ACC112 (cell line): ENCODE measurements at regions not wholly inside any gene's neighbourhood (a gene's known extent, or its start where the extent isn't known, plus 50 kb on each side); places are given as distances from the start of the nearest gene placed in this dataset.

Experiments used
- H2AFZ ChIP-seq: fragments of 200-600 bp; sonication (generic); one replicate; pipeline ENCODE4 v1.6.0; 2017; ENCODE audit warnings: antibody characterized with exemption, low read length; ENCODE audit not compliant: unreplicated experiment
- H3K27ac ChIP-seq: fragments of 200-600 bp; sonication (generic); 2 replicates; pipeline ENCODE4 v1.5.1; 2014; ENCODE audit warnings: low read depth, mild to moderate bottlenecking, antibody characterized with exemption, low read length, moderate library complexity
- H3K27me3 ChIP-seq: fragments of 200-600 bp; sonication (generic); 2 replicates; pipeline ENCODE4 v1.6.1; 2014; ENCODE audit warnings: mild to moderate bottlenecking, antibody characterized with exemption, low read length, moderate library complexity, mixed read lengths; ENCODE audit not compliant: insufficient read depth
- H3K36me3 ChIP-seq: fragments of 200-600 bp; sonication (generic); 2 replicates; pipeline ENCODE4 v1.6.1; 2016; ENCODE audit warnings: mild to moderate bottlenecking, antibody characterized with exemption, low read length, moderate library complexity, mixed read lengths; ENCODE audit not compliant: insufficient read depth
- H3K4me1 ChIP-seq: fragments of 200-600 bp; sonication (generic); one replicate; pipeline ENCODE4 v1.6.1; 2016; ENCODE audit warnings: low read length, mixed read lengths; ENCODE audit not compliant: insufficient read depth, unreplicated experiment, control insufficient read depth
- H3K4me3 ChIP-seq: fragments of 200-600 bp; sonication (generic); 2 replicates; pipeline ENCODE4 v1.5.1; 2014; ENCODE audit warnings: mild to moderate bottlenecking, low read depth, low read length
- H3K79me2 ChIP-seq: fragments of 200-600 bp; sonication (generic); one replicate; pipeline ENCODE4 v1.6.0; 2016; ENCODE audit warnings: low read length; ENCODE audit not compliant: control insufficient read depth, unreplicated experiment, insufficient read depth

- no peak overlapping the region for H3K27ac ChIP-seq
Observed at GRCh38 chr9:118457171-118458000, 753.2 kb downstream of the TLR4 start.

DNA sequence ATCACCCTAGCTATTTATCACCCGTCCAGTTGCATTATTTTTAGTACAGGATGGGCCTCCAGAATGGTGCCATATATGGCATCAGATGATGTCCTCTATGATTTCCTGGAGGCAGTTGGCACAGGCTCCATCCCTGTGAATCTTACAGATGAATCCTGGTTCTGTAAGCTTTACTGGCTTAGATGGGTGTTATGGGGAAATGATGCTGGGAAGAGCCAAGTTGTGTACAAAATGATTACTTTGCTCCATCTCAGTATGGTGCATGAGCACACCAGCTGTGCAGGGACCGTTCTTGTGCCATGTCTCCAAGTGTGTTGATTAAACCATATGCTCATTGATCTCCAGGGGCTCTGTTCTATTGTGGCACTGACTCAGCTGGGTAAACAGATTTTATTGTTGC, 755.7 kb downstream of the TLR4 start:
- Histone ChIP-seq H3K79me2 (no peaks in the 10 kb centered on the region), H3K27ac (no peak overlapping the region), H3K27me3 (0 out of 2 replicates have a peak, but pooled peaks cover 3% of the 10 kb centered on the region), H2AFZ (no peak overlapping the region), H3K36me3 (no peaks in the 10 kb centered on the region), H3K4me1 (no peaks in the 10 kb centered on the region), H3K4me3 (no peak overlapping the region)

More at GRCh38 chr9:118457171-118458000, 753.2 kb downstream of the TLR4 start:
- Histone ChIP-seq H3K79me2 (no peaks in the 10 kb centered on the region), H3K4me1 (no peaks in the 10 kb centered on the region), H2AFZ (no peak overlapping the region), H3K27me3 (no peaks in the 10 kb centered on the region), H3K36me3 (no peaks in the 10 kb centered on the region), H3K4me3 (no peak overlapping the region)

DNA sequence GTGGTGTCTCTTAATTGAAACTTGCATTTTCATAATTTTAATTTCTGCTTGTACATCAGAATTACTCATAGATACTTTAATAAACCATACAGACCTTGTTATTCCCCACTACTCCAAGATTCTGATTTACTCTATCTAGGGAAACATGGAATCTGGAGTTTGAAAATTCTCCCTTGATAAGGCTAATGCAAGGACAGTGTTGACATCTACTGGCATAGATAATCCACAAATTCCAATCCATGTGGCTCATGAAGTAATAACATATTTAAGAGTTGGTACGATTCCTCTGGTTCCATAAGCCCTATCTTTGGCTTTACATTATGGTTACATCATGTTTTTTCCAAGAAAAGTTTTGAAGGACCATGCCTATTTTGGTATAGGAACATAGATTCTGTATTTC, 759.2 kb downstream of the TLR4 start:
- Histone ChIP-seq H3K27me3 (0 out of 2 replicates have a peak, but pooled peaks cover 3% of the 10 kb centered on the region), H3K27ac (no peak overlapping the region), H3K36me3 (no peaks in the 10 kb centered on the region), H3K4me3 (no peak overlapping the region), H3K4me1 (no peaks in the 10 kb centered on the region), H2AFZ (no peak overlapping the region), H3K79me2 (no peaks in the 10 kb centered on the region)

GRCh38 chr9:118473521-118473920, 769.3 kb downstream of the TLR4 start:
- no peaks in the 10 kb centered on the region for H3K36me3 ChIP-seq
- no peak overlapping the region for H3K4me3 ChIP-seq
- no peaks in the 10 kb centered on the region for H3K4me1 ChIP-seq
- H3K27me3 ChIP-seq, result no peaks in the 10 kb centered on the region
- no peak overlapping the region for H2AFZ ChIP-seq
- no peak overlapping the region for H3K27ac ChIP-seq
- H3K79me2 ChIP-seq, result no peaks in the 10 kb centered on the region

DNA sequence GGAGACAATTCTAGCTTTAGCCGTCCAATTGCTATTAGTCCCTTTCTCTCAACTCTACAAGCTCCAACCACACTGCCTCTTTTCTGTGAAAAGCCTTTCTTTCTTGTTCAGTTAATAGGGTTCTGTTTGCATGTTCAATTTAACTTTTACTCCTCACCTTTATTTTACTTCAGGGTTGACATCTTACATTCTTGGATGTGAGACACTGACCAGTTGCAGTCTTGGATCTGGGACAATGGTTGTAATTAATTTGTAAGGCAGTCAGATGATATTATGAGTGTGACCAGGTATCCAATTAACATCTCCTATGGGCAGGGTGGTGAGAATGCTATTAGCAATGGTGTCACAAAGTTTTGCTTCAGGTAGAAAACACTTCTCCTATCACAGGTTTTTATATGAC, 774.5 kb downstream of the TLR4 start:
- H3K27ac ChIP-seq, result no peak overlapping the region
- H3K4me3 ChIP-seq, result no peak overlapping the region
- no peaks in the 10 kb centered on the region for H3K27me3 ChIP-seq
- H3K79me2 ChIP-seq, result no peaks in the 10 kb centered on the region
- no peaks in the 10 kb centered on the region for H3K4me1 ChIP-seq
- no peaks in the 10 kb centered on the region for H3K36me3 ChIP-seq
- H2AFZ ChIP-seq, result no peak overlapping the region

- Histone ChIP-seq H3K4me3 (no peak overlapping the region), H3K27me3 (no peaks in the 10 kb centered on the region), H3K36me3 (no peaks in the 10 kb centered on the region), H3K4me1 (no peaks in the 10 kb centered on the region), H2AFZ (no peak overlapping the region), H3K79me2 (no peaks in the 10 kb centered on the region), H3K27ac (no peak overlapping the region)
Observed at GRCh38 chr9:118482306-118482705, 778.1 kb downstream of the TLR4 start.

- no peaks in the 10 kb centered on the region for H3K79me2 ChIP-seq
- no peak overlapping the region for H2AFZ ChIP-seq
- H3K27me3 ChIP-seq, result no peaks in the 10 kb centered on the region
- H3K4me1 ChIP-seq, result no peaks in the 10 kb centered on the region
- no peak overlapping the region for H3K27ac ChIP-seq
- H3K4me3 ChIP-seq, result no peak overlapping the region
- H3K36me3 ChIP-seq, result no peaks in the 10 kb centered on the region
Observed at GRCh38 chr9:118483677-118484076, 779.5 kb downstream of the TLR4 start.

GRCh38 chr9:118503236-118503635, 799.0 kb downstream of the TLR4 start:
- H3K79me2 ChIP-seq, result no peaks in the 10 kb centered on the region
- H3K27ac ChIP-seq, result no peak overlapping the region

GRCh38 chr9:118510711-118511110, 806.5 kb downstream of the TLR4 start:
- no peaks in the 10 kb centered on the region; the same call in 1 of the 2 replicates for H3K27me3 ChIP-seq
- H3K4me1 ChIP-seq, result no peaks in the 10 kb centered on the region
- H3K4me3 ChIP-seq, result no peak overlapping the region
- no peak overlapping the region for H3K27ac ChIP-seq
- H2AFZ ChIP-seq, result no peak overlapping the region
- H3K79me2 ChIP-seq, result no peaks in the 10 kb centered on the region
- H3K36me3 ChIP-seq, result no peaks in the 10 kb centered on the region

More at GRCh38 chr9:118503236-118503635, 799.0 kb downstream of the TLR4 start:
- Histone ChIP-seq H2AFZ (no peak overlapping the region), H3K27me3 (no peaks in the 10 kb centered on the region), H3K4me3 (no peak overlapping the region), H3K4me1 (no peaks in the 10 kb centered on the region), H3K36me3 (no peaks in the 10 kb centered on the region)

DNA sequence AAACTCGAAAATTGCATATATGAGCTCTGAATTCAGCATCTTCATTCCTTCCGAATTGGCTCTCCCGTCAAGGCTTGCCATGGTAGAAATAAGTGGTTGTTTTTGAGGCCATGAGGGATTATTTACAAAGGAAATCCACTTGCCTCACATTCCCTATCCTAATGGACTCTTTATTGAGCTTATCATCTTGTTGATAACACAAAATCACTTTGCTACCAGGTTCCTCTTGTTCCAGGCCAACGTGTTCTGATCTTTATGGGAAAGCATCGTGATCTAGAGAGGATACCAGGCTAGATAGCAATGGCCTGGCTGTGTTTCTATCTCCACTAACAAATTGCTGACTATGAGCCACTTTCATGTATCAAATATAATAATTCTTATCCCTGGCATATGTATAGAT, 811.7 kb downstream of the TLR4 start:
- H3K27ac ChIP-seq, result no peak overlapping the region
- no peak overlapping the region for H2AFZ ChIP-seq
- no peak overlapping the region for H3K4me3 ChIP-seq
- H3K36me3 ChIP-seq, result no peaks in the 10 kb centered on the region
- no peaks in the 10 kb centered on the region for H3K4me1 ChIP-seq
- no peaks in the 10 kb centered on the region for H3K79me2 ChIP-seq
- H3K27me3 ChIP-seq, result peaks cover 15% of the 10 kb centered on the region; the same call in 1 of the 2 replicates

GRCh38 chr9:118521261-118521660, 817.1 kb downstream of the TLR4 start:
- Histone ChIP-seq H3K4me1 (no peaks in the 10 kb centered on the region), H3K4me3 (no peak overlapping the region), H3K79me2 (no peaks in the 10 kb centered on the region), H3K36me3 (no peaks in the 10 kb centered on the region), H3K27ac (no peak overlapping the region), H3K27me3 (peaks cover 18% of the 10 kb centered on the region; the same call in 1 of the 2 replicates), H2AFZ (no peak overlapping the region)
